K562 (cell line): ENCODE measurements at regions not wholly inside any gene's neighbourhood (a gene's known extent, or its start where the extent isn't known, plus 50 kb on each side); places are given as distances from the start of the nearest gene placed in this dataset.

ENCODE experiments used
- ATAC-seq: fragments of 200-7000 bp; cut with Tn5 transposase; 3 replicates; pipeline ENCODE4 v1.9.1; 2020; ENCODE audit warnings: moderate library complexity
- BruUV-seq: library from RNA; stranded (reverse); fragments of 400-500 nt; replicated peaks from 2 replicates; lab custom pipeline; 2021; lab: Mats Ljungman, UMichigan
- CTCF ChIA-PET: fragments of 300-600 bp; formaldehyde crosslinking; extraction: SDS; loops from one replicate; lab custom pipeline; 2021; ENCODE audit warnings: low intra/inter-chr PET ratio; lab: Yijun Ruan, JAX
- POLR2A ChIA-PET: fragments of 300-600, 350-650 bp; sonication (Branson Sonifier 250); formaldehyde crosslinking; extraction: SDS; loops from one replicate; lab custom pipeline; 2021; ENCODE audit warnings: antibody characterized with exemption, inconsistent platforms; lab: Yijun Ruan, JAX
- DNase-seq, 4 experiments: peaks; one replicate each; pipeline versions ENCODE4 v3.0.0 to v3.0.0-alpha.2; 2011 to 2018; ENCODE audit warnings: low spot score in 3 of 4, mixed read lengths in 3 of 4; ENCODE audit errors: extremely low read depth in 1 of 4
- FAIRE-seq: peaks from 2 replicates; lab custom pipeline; 2011; peaks lifted over from hg19 to GRCh38; lab: Jason Lieb, UNC
- H2AFZ ChIP-seq: 2 replicates; pipeline ENCODE4 v1.6.0; 2011; ENCODE audit warnings: low read depth, low read length, control low read depth, inconsistent platforms
- H3K27ac ChIP-seq: fragments of 200-600 bp; 3 replicates; pipeline ENCODE4 v1.8.0; 2011; ENCODE audit warnings: low read depth, mild to moderate bottlenecking, control low read depth, inconsistent platforms, low read length, moderate library complexity, mixed read lengths; ENCODE audit errors: extremely low read depth
- H3K27me3 ChIP-seq, 2 experiments: fragments of 300-600 bp in 1 of 2; 2 replicates in 1 of 2; 3 replicates in 1 of 2; pipeline versions ENCODE4 v1.6.0 to v1.8.0; 2011; ENCODE audit warnings: inconsistent platforms in 2 of 2, low read length in 2 of 2, mild to moderate bottlenecking in 1 of 2, mixed read lengths in 1 of 2, moderate library complexity in 1 of 2; ENCODE audit not compliant: control insufficient read depth in 2 of 2, insufficient read depth in 2 of 2
- H3K36me3 ChIP-seq: fragments of 300-600 bp; 3 replicates; pipeline ENCODE4 v1.8.0; 2011; ENCODE audit warnings: mild to moderate bottlenecking, low read length, inconsistent platforms; ENCODE audit not compliant: control insufficient read depth, insufficient read depth
- H3K4me1 ChIP-seq, 2 experiments: fragments of 200-600 bp in 1 of 2; replicated peaks in 1 of 2; 2 replicates in 1 of 2; 3 replicates in 1 of 2; pipeline versions ENCODE4 v1.5.1 to v1.8.0; 2011; ENCODE audit warnings: inconsistent platforms in 2 of 2, low read length in 2 of 2, mild to moderate bottlenecking in 1 of 2, mixed read lengths in 1 of 2, moderate library complexity in 1 of 2; ENCODE audit not compliant: control insufficient read depth in 2 of 2, insufficient read depth in 2 of 2
- H3K4me2 ChIP-seq: 2 replicates; pipeline ENCODE4 v1.6.1; 2011; ENCODE audit warnings: low read length, control low read depth, inconsistent platforms, mixed read lengths; ENCODE audit not compliant: insufficient read depth
- H3K4me3 ChIP-seq: fragments of 200-600 bp; sonication (generic), shearing (Covaris generic); 2 replicates; pipeline ENCODE4 v1.5.1; 2016; ENCODE audit warnings: control low read depth, inconsistent platforms
- H3K79me2 ChIP-seq: fragments of 200-600 bp; 3 replicates; pipeline ENCODE4 v1.8.0; 2011; ENCODE audit warnings: low read length, inconsistent platforms; ENCODE audit not compliant: control insufficient read depth, insufficient read depth
- H3K9ac ChIP-seq, 2 experiments: 2 replicates each; pipeline versions ENCODE4 v1.6.0 to v1.6.1; 2011; ENCODE audit warnings: low read depth in 2 of 2, low read length in 2 of 2, control low read depth in 1 of 2, inconsistent platforms in 1 of 2, mild to moderate bottlenecking in 1 of 2, mixed read lengths in 1 of 2; ENCODE audit not compliant: insufficient read depth in 1 of 2
- H3K9me1 ChIP-seq: one replicate; pipeline ENCODE4 v1.6.0; 2011; ENCODE audit warnings: inconsistent platforms, mild to moderate bottlenecking, low read length, moderate library complexity; ENCODE audit not compliant: control insufficient read depth, insufficient read depth
- H3K9me3 ChIP-seq: replicated peaks from 2 replicates; pipeline ENCODE4 v1.5.1; 2011; ENCODE audit warnings: low read depth, low read length, inconsistent platforms; ENCODE audit not compliant: control insufficient read depth, insufficient read depth
- H4K20me1 ChIP-seq: replicated peaks from 2 replicates; pipeline ENCODE4 v1.6.1; 2011; ENCODE audit warnings: low read length, inconsistent platforms, mixed read lengths; ENCODE audit not compliant: control insufficient read depth, insufficient read depth
- BRF2 ChIP-seq: IDR thresholded peaks from 3 replicates; pipeline ENCODE4 v1.6.1; 2011; ENCODE audit warnings: borderline replicate concordance, mild to moderate bottlenecking; ENCODE audit not compliant: insufficient read length, insufficient read depth
- MAZ ChIP-seq, 2 experiments: fragments of 450-650 bp in 1 of 2; sonication (generic) in 1 of 2; formaldehyde crosslinking; IDR thresholded peaks in 1 of 2; conservative IDR thresholded peaks in 1 of 2; 2 replicates each; pipeline versions ENCODE4 v1.4.0 to v1.5.0; 2020; ENCODE audit warnings: mild to moderate bottlenecking in 1 of 2, missing genetic modification reagents in 1 of 2
- NR2F6 ChIP-seq: fragments of 450-650 bp; formaldehyde crosslinking; IDR thresholded peaks from 2 replicates; pipeline ENCODE4 v1.4.0; 2020; ENCODE audit warnings: mild to moderate bottlenecking
- POLR3A ChIP-seq: IDR thresholded peaks from 2 replicates; pipeline ENCODE4 v1.6.1; 2011; ENCODE audit warnings: borderline replicate concordance, mild to moderate bottlenecking, moderate library complexity; ENCODE audit not compliant: insufficient read length, insufficient read depth; ENCODE audit errors: extremely low read depth
- XRCC4 ChIP-seq: IDR thresholded peaks from one replicate; pipeline ENCODE4 v1.6.1; 2011; ENCODE audit not compliant: insufficient read depth, insufficient read length; ENCODE audit errors: extremely low read depth
- ZBTB34 ChIP-seq: fragments of 250-450 bp; sonication (Bioruptor Pico); IDR thresholded peaks from 2 replicates; pipeline ENCODE4 v1.8.0; 2021; ENCODE audit warnings: mild to moderate bottlenecking, moderate library complexity
- ZBTB9 ChIP-seq: fragments of 450-650 bp; formaldehyde crosslinking; IDR thresholded peaks from 2 replicates; pipeline ENCODE4 v1.4.0; 2020; ENCODE audit warnings: mild to moderate bottlenecking, moderate library complexity
- ZNF134 ChIP-seq: fragments of 250-450 bp; sonication (Bioruptor Pico); conservative IDR thresholded peaks from 2 replicates; pipeline ENCODE4 v1.4.0; 2020
- ZNF668 ChIP-seq: fragments of 250-450 bp; sonication (Bioruptor Pico); IDR thresholded peaks from 2 replicates; pipeline ENCODE4 v1.8.0; 2022; ENCODE audit warnings: mild to moderate bottlenecking, inconsistent platforms
- WGBS: fragments of 100-300 bp; shearing (Covaris generic); methylation state at CpG from one replicate; pipeline ENCODE4 v1.1.6; 2016; ENCODE audit warnings: low coverage, mixed read lengths; ENCODE audit not compliant: insufficient coverage; ENCODE audit errors: missing lambda C conversion rate; 5-methylcytosine and 5-hydroxymethylcytosine counted together
- in situ Hi-C: fragments of 300-500 bp; cut with MboI; formaldehyde crosslinking; loops from 4 replicates; pipeline ENCODE4 v1.15.0; 2018; ENCODE audit warnings: inconsistent platforms, mixed read lengths
- intact Hi-C: fragments of 100-400 bp; cut with micrococcal nuclease; formaldehyde crosslinking; loops from 2 replicates; pipeline ENCODE4 v1.14.2; 2022
- TF ChIP-seq, protein P1 (sequence below): fragments of 250-450 bp; sonication (Bioruptor Pico); IDR thresholded peaks from 2 replicates; pipeline ENCODE4 v1.4.0; 2020; ENCODE audit warnings: mild to moderate bottlenecking, moderate library complexity, borderline replicate concordance
- TF ChIP-seq, protein P2 (sequence below): sonication (generic); formaldehyde crosslinking; IDR thresholded peaks from 2 replicates; pipeline ENCODE4 v1.9.0; 2022; ENCODE audit warnings: mild to moderate bottlenecking, missing genetic modification reagents

GRCh38 chr11:29017941-29018340, 909.8 kb downstream of the METTL15 start:
- Histone ChIP-seq H3K27me3 (no peaks in the 10 kb centered on the region), H3K4me2 (no peak overlapping the region), H3K4me1 (no peaks in the 10 kb centered on the region), H3K4me3 (no peak overlapping the region), H3K79me2 (no peaks in the 10 kb centered on the region), H3K9ac (no peak overlapping the region), H3K27ac (no peak overlapping the region), H4K20me1 (no peaks in the 10 kb centered on the region), H3K36me3 (no peaks in the 10 kb centered on the region), H3K9me1 (no peaks in the 10 kb centered on the region), H2AFZ (no peak overlapping the region), H3K9me3 (no peaks in the 10 kb centered on the region; the same call in 1 of the 2 replicates)
- DNase-seq (no peak), ATAC-seq (no peak), FAIRE-seq (no peak)
- WGBS: 2% methylated on average over 2 of the region's 2 CpGs
- TF ChIP-seq POLR3A (no peak), NR2F6 (CRISPR knock-in tag) (no peak), XRCC4 (no peak), ZBTB34 (CRISPR knock-in tag) (no peak), ZNF134 (CRISPR knock-in tag) (no peak), ZNF668 (CRISPR knock-in tag) (no peak), ZBTB9 (no peak), BRF2 (no peak), MAZ (CRISPR knock-in tag; conservative IDR thresholded peaks at IDR 0.05 in 1 of 2, IDR thresholded peaks at IDR 0.05 in 1 of 2) (no peak)
- TF ChIP-seq, protein P1, sequence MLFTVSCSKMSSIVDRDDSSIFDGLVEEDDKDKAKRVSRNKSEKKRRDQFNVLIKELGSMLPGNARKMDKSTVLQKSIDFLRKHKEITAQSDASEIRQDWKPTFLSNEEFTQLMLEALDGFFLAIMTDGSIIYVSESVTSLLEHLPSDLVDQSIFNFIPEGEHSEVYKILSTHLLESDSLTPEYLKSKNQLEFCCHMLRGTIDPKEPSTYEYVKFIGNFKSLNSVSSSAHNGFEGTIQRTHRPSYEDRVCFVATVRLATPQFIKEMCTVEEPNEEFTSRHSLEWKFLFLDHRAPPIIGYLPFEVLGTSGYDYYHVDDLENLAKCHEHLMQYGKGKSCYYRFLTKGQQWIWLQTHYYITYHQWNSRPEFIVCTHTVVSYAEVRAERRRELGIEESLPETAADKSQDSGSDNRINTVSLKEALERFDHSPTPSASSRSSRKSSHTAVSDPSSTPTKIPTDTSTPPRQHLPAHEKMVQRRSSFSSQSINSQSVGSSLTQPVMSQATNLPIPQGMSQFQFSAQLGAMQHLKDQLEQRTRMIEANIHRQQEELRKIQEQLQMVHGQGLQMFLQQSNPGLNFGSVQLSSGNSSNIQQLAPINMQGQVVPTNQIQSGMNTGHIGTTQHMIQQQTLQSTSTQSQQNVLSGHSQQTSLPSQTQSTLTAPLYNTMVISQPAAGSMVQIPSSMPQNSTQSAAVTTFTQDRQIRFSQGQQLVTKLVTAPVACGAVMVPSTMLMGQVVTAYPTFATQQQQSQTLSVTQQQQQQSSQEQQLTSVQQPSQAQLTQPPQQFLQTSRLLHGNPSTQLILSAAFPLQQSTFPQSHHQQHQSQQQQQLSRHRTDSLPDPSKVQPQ (CRISPR knock-in tag): no peak
- TF ChIP-seq, protein P2, sequence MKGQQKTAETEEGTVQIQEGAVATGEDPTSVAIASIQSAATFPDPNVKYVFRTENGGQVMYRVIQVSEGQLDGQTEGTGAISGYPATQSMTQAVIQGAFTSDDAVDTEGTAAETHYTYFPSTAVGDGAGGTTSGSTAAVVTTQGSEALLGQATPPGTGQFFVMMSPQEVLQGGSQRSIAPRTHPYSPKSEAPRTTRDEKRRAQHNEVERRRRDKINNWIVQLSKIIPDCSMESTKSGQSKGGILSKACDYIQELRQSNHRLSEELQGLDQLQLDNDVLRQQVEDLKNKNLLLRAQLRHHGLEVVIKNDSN (CRISPR knock-in tag): no peak
- no TSS peak for BruUV-seq
- ChIA-PET CTCF (interaction anchor here (0.7 kb wide), 1 partner anchor 904 kb away, joined by 3 read pairs; no protein-coding TSS in a partner anchor), POLR2A (no interaction called here)
- intact Hi-C loops: no loop called here
- in situ Hi-C loops: no loop called here
